CD4-positive, alpha-beta T cell (primary cell): ENCODE measurements at regions not wholly inside any gene's neighbourhood (a gene's known extent, or its start where the extent isn't known, plus 50 kb on each side); places are given as distances from the start of the nearest gene placed in this dataset.
"Not testable (repeated sequence)": the region's sequence is repeated elsewhere in the genome, so short reads cannot be mapped to it uniquely, and the experiment has no call there.

Source experiments
- ATAC-seq: fragments of 200-7000 bp; cut with Tn5 transposase; one replicate; pipeline ENCODE4 v1.10.0; 2022; ENCODE audit warnings: mild to moderate bottlenecking; ENCODE audit not compliant: poor library complexity
- CTCF ChIA-PET: fragments of 350-600 bp; sonication (Branson Sonifier 250); formaldehyde crosslinking; loops from one replicate; lab custom pipeline; 2021; ENCODE audit warnings: antibody characterized with exemption, inconsistent platforms; lab: Charles Lee
- POLR2A ChIA-PET: fragments of 350-600 bp; sonication (Branson Sonifier 250); formaldehyde crosslinking; loops from one replicate; lab custom pipeline; 2021; ENCODE audit warnings: antibody characterized with exemption, inconsistent platforms; lab: Charles Lee
- DNase-seq, 14 experiments: peaks; one replicate each; pipeline ENCODE4 v3.0.0-alpha.2; 2013 to 2020; ENCODE audit warnings: mixed read lengths in 2 of 14
- H3K27ac ChIP-seq, 2 donors: one replicate each; pipeline versions ENCODE4 v1.5.1 to v1.7.0; 2013; ENCODE audit warnings: low read length in 2 of 2, low read depth in 1 of 2, mild to moderate bottlenecking in 1 of 2
- H3K27me3 ChIP-seq, 2 experiments: 1 replicate in 1 of 2; 2 replicates in 1 of 2; pipeline versions ENCODE4 v1.6.1 to v1.7.0; 2013; ENCODE audit warnings: low read length in 2 of 2, control low read depth in 1 of 2, mild to moderate bottlenecking in 1 of 2, moderate library complexity in 1 of 2; ENCODE audit not compliant: insufficient read depth in 2 of 2, control insufficient read depth in 1 of 2
- H3K36me3 ChIP-seq: one replicate; pipeline ENCODE4 v1.6.1; 2013; ENCODE audit warnings: low read length, control low read depth; ENCODE audit not compliant: insufficient read depth
- H3K4me1 ChIP-seq: one replicate; pipeline ENCODE4 v1.6.1; 2013; ENCODE audit warnings: low read length, control low read depth; ENCODE audit not compliant: insufficient read depth
- H3K4me3 ChIP-seq: one replicate; pipeline ENCODE4 v1.5.1; 2013; ENCODE audit warnings: mild to moderate bottlenecking, low read length, moderate library complexity
- H3K9me3 ChIP-seq, 2 experiments: 1 replicate in 1 of 2; 2 replicates in 1 of 2; pipeline versions ENCODE4 v1.6.1 to v1.7.0; 2013; ENCODE audit warnings: low read length in 2 of 2, mild to moderate bottlenecking in 2 of 2, control low read depth in 1 of 2, moderate library complexity in 1 of 2; ENCODE audit not compliant: control insufficient read depth in 1 of 2, insufficient read depth in 1 of 2
- H3K27ac Mint-ChIP-seq: one replicate; pipeline ENCODE4 v1.8.0; 2020; ENCODE audit warnings: mixed read lengths
- H3K27me3 Mint-ChIP-seq: one replicate; pipeline ENCODE4 v1.8.0; 2021; ENCODE audit warnings: mixed read lengths
- H3K36me3 Mint-ChIP-seq: one replicate; pipeline ENCODE4 v1.8.0; 2021; ENCODE audit warnings: low read depth, mixed read lengths
- H3K4me1 Mint-ChIP-seq: one replicate; pipeline ENCODE4 v1.8.0; 2021; ENCODE audit warnings: low read depth, mixed read lengths
- H3K4me3 Mint-ChIP-seq: one replicate; pipeline ENCODE4 v1.8.0; 2020; ENCODE audit warnings: mild to moderate bottlenecking, mixed read lengths
- H3K9me3 Mint-ChIP-seq: one replicate; pipeline ENCODE4 v1.8.0; 2020; ENCODE audit warnings: mixed read lengths
- CTCF ChIP-seq: fragments of 200-600 bp; IDR thresholded peaks from one replicate; pipeline ENCODE4 v1.8.0; 2022; ENCODE audit warnings: antibody characterized with exemption, mild to moderate bottlenecking
- intact Hi-C, 2 experiments: fragments of 100-400 bp; cut with DNase I in 1 of 2; cut with micrococcal nuclease in 1 of 2; formaldehyde crosslinking; loops; one replicate each; pipeline versions ENCODE4 v1.15.1 to v1.9.0; 2023 to 2025; cut with DNase I, micrococcal nuclease

DNA sequence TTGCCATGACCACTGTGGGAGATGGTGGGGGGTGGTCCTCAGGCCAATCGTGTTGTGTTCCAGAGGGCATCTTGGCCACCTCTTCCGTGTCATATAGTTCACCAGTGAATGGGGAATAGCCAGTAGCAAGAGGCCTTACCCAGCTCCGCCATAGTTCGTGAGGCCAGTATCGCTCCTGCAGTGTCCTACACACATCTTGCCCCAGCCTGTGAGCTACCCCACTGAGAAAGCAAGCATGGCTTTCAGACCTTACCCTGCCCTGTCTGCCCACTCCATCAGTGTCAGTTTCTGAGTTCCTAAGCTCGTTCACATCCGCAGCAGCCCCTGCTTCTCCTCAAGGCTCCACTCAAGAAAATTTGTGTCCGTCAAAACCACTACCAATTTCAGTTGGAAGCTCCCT is 586.0 kb upstream of the PABPC5 start:
- ATAC-seq, H3K9me3 Mint-ChIP-seq, H3K36me3 ChIP-seq, intact Hi-C loops, H3K27me3 Mint-ChIP-seq, H3K4me3 Mint-ChIP-seq, POLR2A ChIA-PET, H3K27ac ChIP-seq, H3K4me3 ChIP-seq, H3K27me3 ChIP-seq, H3K4me1 ChIP-seq, H3K27ac Mint-ChIP-seq, DNase-seq, CTCF ChIA-PET, H3K9me3 ChIP-seq, H3K4me1 Mint-ChIP-seq, H3K36me3 Mint-ChIP-seq: not testable (repeated sequence)

GRCh38 chrX:90883479-90883878 is 551.2 kb upstream of the PABPC5 start:
- DNase-seq = no peak
- no peaks in the 10 kb centered on the region for H3K27me3 ChIP-seq
- POLR2A ChIA-PET = no interaction called here
- intact Hi-C loops = no loop called here
- no peak for TF ChIP-seq CTCF
- no peaks in the 10 kb centered on the region for H3K4me1 ChIP-seq
- Mint-ChIP-seq H3K27me3 (no peaks in the 10 kb centered on the region), H3K36me3 (no peaks in the 10 kb centered on the region), H3K27ac (no peak overlapping the region), H3K9me3 (no peaks in the 10 kb centered on the region), H3K4me1 (no peaks in the 10 kb centered on the region), H3K4me3 (no peak overlapping the region)
- CTCF ChIA-PET = no interaction called here
- H3K27ac ChIP-seq = no peak overlapping the region
- H3K4me3 ChIP-seq = no peak overlapping the region
- H3K9me3 ChIP-seq = peaks cover 0 to 4% of the 10 kb centered on the region in 2 experiments
- H3K36me3 ChIP-seq = no peaks in the 10 kb centered on the region
- no peak for ATAC-seq

DNA sequence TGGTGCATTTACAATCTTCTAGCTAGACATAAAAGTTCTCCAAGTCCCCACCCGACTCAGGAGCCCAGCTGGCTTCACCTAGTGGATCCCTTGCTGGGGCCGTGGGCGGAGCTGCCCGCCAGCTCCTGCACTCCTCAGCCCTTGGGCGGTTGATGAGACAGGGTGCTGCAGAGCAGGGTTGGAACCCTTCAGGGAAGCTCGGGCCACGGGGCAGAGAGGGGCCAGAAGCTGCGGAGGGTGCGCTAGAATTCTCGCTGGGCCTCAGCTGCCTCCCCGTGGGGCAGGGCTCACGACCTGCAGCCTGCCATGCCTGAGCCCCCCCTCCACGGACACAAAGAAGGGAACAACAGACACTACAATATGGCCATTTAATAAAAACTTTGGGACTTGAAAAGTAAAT is 519.8 kb upstream of the PABPC5 start:
- H3K36me3 ChIP-seq, H3K4me1 ChIP-seq, ATAC-seq, H3K36me3 Mint-ChIP-seq, H3K27ac ChIP-seq, H3K4me3 Mint-ChIP-seq, CTCF ChIA-PET, intact Hi-C loops, H3K4me3 ChIP-seq, H3K27ac Mint-ChIP-seq, H3K4me1 Mint-ChIP-seq, DNase-seq, H3K27me3 Mint-ChIP-seq, POLR2A ChIA-PET, H3K9me3 Mint-ChIP-seq, H3K27me3 ChIP-seq, H3K9me3 ChIP-seq: not testable (repeated sequence)

DNA sequence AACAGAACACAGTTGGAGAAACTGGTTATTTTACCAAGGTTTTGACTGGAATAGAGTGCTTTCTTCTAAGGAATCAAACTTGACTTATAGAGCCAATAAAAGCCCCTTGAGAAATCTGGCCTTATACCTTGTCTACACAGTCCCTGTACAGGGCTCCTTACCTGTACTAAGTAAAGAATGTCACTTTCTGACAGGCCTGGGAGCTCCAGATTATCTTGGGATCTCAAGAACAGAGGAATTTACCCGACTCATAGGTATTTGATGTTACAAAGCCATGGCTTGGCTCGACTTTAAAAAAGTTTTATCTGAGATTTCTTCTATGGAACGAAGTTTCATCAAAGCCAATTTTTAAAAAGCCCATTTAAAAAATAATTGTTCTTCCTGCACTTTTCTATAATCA is 487.8 kb upstream of the PABPC5 start:
- H3K4me3 ChIP-seq, H3K27me3 ChIP-seq, H3K27me3 Mint-ChIP-seq, POLR2A ChIA-PET, H3K9me3 ChIP-seq, ATAC-seq, H3K9me3 Mint-ChIP-seq, H3K4me1 ChIP-seq, H3K27ac ChIP-seq, H3K36me3 ChIP-seq, CTCF ChIA-PET, DNase-seq, H3K36me3 Mint-ChIP-seq, H3K4me3 Mint-ChIP-seq, intact Hi-C loops, H3K27ac Mint-ChIP-seq, H3K4me1 Mint-ChIP-seq: not testable (repeated sequence)

GRCh38 chrX:90995191-90995590 is 439.4 kb upstream of the PABPC5 start:
- intact Hi-C loops, DNase-seq, H3K27ac Mint-ChIP-seq, H3K9me3 Mint-ChIP-seq, H3K4me1 ChIP-seq, H3K4me1 Mint-ChIP-seq, POLR2A ChIA-PET, H3K27me3 ChIP-seq, H3K4me3 ChIP-seq, H3K27ac ChIP-seq, H3K36me3 Mint-ChIP-seq, H3K27me3 Mint-ChIP-seq, H3K36me3 ChIP-seq, ATAC-seq, CTCF ChIA-PET, H3K9me3 ChIP-seq, H3K4me3 Mint-ChIP-seq: not testable (repeated sequence)

- ATAC-seq, H3K27me3 ChIP-seq, H3K4me1 ChIP-seq, DNase-seq, H3K4me1 Mint-ChIP-seq, H3K4me3 ChIP-seq, CTCF ChIA-PET, intact Hi-C loops, H3K4me3 Mint-ChIP-seq, H3K27me3 Mint-ChIP-seq, H3K36me3 Mint-ChIP-seq, H3K27ac ChIP-seq, H3K9me3 ChIP-seq, H3K9me3 Mint-ChIP-seq, H3K36me3 ChIP-seq, POLR2A ChIA-PET, H3K27ac Mint-ChIP-seq: not testable (repeated sequence)
Measured at GRCh38 chrX:91018111-91018510, 416.5 kb upstream of the PABPC5 start.
